CD4-positive, alpha-beta T cell treated with Interferon alpha-2 for 1 hour (primary cell): ENCODE measurements at regions not wholly inside any gene's neighbourhood (a gene's known extent, or its start where the extent isn't known, plus 50 kb on each side); places are given as distances from the start of the nearest gene placed in this dataset.
A peak's percentile ranks its signal among the peaks of the same experiment; 100 is the strongest.

Experiments
- DNase-seq, 2 donors: peaks; one replicate each; pipeline ENCODE4 v3.0.0-alpha.2; 2020 to 2022

DNA sequence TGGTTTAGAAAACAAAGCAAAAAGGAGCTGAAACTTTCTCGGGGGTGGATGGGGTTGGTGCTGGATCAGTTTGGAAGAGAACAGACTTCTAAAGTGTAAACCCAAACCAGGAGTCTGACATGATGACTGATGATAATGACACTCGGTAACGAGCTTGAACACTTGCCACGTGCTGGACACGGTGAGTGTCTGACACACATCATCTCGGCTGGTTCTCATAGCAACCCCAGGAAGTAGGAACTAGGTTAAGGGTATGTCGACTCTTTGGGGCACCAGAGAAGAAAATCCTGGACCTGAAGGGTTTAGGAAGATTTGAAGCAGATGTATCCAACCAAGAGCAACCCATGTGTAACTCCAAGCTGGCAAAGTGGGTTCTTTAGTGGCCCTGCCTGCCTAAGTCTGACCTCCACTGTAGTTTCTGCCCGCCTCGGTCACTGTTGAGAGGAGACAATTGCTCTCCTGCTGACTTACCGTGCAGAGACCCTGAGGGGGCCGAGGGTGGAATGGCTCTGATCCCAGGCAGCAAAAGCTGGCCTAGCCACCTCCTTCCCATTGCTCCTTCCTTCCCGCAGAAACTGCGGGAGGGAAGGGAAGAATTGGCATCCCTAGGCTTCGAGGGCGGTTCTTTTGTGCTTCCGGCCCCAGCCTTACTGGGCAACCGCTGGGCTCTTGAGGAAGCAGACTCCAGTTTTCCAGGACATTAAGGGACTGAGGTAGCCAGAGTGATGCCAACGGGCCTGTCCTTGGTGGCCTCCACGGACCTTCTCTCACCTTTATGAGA lies 156.0 kb downstream of the TOMM20 start:
- DNase-seq = peak in 1 of 2 donors; percentile 48

DNA sequence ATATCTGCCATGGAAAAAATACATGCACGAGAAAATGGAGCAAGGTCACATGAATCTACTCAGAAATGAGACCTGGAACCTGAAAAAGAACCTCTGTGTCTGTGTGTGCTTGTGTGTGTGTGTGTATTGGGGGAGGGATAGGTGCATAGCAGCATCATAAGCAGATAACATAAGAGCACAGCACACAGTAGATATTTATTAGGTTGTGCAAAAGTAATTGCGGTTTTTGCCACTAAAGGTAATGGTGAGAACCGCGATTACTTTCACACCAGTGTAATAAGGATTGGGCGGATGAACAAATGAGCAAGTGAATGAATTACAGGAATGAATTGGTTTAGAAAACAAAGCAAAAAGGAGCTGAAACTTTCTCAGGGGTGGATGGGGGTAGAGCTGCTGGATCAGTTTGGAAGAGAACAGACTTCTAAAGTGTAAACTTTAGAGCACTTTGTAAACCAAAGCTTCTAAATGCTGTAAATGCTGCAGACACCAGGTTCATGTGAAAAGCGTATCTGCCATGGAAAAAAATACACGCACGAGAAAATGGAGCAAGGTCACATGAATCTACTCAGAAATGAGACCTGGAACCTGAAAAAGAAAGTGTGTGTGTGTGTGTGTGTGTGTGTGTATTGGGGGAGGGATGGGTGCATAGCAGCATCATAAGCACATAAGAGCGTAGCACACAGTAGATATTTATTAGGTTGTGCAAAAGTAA lies 156.9 kb downstream of the TOMM20 start:
- no peak for DNase-seq

DNA sequence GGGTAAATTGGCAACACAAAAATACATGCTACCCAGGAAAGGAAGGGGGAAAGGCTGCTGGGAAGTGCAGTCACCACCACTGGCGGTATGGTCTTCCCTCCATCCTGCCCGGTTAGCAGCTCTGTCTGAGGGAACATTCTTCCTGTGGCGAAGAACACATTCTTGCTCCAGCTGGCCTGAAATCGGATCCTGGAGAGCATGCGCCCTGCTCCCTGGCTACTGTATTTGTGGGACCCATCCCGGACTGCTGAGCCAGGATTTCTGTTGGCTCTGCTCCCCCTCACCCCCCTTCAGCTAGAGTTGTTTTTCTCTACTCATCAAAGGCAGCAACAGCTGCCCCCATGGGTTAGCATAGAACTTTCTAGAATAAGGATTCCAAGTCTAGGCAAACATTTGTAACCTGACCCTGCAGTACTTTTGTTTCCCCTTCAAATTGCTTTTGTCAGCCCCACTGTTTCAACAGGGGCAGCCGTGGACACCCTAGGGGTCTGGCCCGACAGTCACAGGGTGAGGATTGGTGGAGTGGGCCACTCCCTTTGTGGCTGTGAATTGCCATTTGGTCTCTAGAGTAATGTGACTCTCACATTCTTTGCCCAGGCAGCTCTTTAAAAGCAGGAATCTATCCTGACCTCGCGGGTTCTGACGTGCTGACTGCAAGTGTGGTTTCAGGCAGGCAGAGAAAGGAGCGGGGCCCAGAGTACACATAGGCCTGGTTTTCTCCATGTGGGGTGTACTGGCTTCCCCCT lies 157.7 kb downstream of the TOMM20 start:
- DNase-seq = no peak

- no peak for DNase-seq
These were observed 158.3 kb downstream of the TOMM20 start for GRCh38 chr1:234970401-234970730.

- no peak for DNase-seq
These were observed 158.8 kb downstream of the TOMM20 start for GRCh38 chr1:234969581-234970400.

GRCh38 chr1:234969011-234969441 lies 159.6 kb downstream of the TOMM20 start:
- DNase-seq = no peak

DNA sequence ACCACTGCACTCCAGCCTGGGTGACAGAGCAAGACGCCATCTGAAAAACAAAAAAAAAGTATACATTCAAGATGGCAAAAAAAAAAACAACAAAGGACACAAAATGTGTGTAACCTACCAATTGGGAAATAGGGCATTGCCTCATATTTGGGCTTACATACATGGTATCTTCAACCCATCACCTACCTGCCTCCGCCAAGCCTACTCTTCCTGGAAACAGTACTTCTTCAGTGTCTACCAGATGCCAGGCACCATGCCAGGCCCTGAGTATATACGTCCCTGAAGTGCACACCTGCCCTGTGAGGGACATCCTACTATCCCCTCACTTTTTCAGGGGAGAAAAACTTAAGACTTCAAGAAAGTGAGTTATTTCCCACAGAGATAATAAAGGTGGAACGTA lies 160.2 kb downstream of the TOMM20 start:
- no peak for DNase-seq

DNA sequence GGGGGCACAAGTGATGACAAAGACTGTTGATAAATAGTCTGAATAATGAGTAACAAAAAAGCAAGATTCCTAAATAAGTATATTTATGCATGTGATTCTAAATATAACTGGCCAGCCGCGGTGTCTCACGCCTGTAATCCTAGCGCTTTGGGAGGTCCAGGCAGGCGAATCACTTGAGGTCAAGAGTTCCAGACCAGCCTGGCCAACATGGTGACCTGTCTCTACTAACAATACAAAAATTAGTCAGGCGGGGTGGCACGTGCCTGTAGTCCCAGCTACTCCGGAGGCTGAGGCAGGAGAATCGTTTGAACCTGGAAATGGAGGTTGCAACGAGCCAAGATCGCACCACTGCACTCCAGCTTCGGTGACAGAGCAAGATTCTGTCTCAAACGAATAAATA lies 161.5 kb downstream of the TOMM20 start:
- DNase-seq = no peak

GRCh38 chr1:234965111-234965510 lies 163.5 kb downstream of the TOMM20 start:
- DNase-seq = no peak

GRCh38 chr1:234963904-234964702 lies 164.5 kb downstream of the TOMM20 start:
- DNase-seq = no peak

DNA sequence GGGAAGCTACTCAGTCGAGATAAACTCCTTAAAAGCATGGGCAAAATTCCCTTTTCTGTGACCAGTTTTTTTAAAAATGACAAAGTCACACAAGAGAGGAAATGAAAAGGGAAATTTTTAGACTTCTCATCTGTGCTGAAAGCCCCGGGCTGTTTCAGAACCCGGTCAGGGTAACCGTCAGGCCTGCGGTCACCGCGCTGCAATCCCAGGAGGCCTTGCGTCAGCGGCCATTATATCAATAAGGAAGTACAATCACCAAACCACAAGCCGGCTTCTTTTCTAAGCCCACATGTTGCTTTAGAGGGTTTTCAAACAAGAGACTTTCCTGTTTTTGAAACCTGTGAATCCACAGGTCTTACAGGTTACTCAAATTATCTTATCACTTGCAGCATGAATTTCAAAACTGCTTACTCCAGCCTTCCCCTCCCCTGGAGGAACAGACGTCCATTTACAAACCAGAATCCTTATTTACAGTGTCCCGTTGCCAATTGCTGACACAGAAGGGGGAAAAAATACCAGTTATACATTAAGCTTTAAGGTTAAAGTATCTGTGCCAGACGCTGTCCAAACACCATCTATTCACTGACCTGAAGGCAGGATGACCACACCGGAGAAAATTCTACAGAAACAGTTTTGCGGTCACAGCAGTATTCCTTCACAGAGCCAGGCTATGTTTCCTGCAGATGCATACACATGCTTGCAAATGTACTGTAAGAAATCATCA lies 165.3 kb downstream of the TOMM20 start:
- peak; percentile 93 to 94 for DNase-seq

GRCh38 chr1:234962340-234962989 lies 166.2 kb downstream of the TOMM20 start:
- DNase-seq = peak in 1 of 2 donors; percentile 28

DNA sequence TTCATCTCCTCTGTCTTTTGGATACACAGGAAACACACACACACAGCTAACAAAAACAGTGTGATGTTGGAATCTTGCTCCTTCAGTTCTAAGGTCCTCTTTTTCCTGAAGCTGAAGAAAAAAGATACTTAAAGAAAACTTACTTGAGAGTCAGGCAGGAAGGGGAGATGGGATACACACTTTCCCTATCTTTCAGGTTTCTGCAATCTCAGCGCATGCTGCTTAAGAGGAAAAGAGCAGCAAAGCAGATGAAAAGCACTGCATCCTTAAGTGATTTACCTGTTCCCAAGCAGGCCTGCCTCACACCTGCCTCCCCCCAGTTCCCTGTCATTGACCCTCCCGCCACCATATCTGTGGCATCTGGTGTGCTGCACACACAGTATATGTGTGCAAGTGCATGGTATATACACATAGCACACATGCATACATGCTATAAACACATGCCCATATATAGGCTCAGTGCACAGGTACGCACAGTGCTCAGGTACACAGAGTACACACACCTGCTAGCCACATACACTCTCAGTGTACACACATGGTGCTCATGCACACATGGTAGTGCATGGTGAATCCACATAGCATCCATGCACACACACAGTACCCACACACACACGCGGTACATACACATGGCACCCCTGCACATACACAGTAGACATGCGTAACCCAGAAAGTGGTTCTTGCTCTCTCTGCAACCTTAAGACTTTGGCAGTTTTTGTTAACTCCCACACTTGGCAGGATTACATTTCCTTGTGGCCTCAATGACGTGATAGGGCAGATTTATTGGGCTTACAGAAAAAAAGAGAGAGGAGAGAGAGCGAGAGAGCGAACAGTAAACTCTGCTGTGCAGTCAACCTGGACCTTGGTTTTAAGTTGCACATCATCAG lies 166.9 kb downstream of the TOMM20 start:
- DNase-seq = no peak

GRCh38 chr1:234960722-234961455 lies 167.7 kb downstream of the TOMM20 start:
- no peak for DNase-seq

GRCh38 chr1:234958706-234959657 lies 169.7 kb downstream of the TOMM20 start:
- DNase-seq = no peak

DNA sequence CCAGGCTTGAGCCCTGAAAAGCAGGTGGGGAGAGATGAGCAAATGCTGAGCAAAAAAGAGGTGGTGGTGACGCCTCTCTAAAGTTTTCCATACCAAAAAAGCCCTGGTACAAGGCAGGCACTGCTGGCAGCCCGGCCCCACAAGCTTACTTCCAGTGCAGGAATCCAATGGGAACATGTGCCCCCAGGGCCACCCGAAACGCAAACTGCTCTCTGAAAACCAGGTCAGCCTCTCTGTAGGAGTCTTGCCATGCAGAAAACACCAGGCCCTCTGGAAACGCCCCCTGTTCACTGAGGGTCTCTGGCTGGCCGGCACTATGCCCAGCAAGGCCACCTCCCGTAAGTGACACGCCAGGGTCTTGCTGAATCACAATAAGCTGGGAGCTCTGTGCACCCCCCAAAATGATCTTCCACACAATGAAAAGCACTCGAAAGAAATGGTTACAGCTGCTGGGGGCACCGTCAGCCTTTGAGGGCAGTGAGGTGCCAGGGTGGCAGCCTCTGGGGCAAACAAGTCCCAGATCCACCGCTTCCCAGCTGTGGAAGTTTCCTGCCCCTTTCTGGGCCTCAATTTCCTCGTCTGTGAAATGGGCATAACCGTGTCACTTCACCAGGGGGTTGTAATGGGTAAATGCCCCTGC lies 170.5 kb downstream of the TOMM20 start:
- DNase-seq = no peak
